ENCODE measurements at regions not wholly inside any gene's neighbourhood (a gene's known extent, or its start where the extent isn't known, plus 50 kb on each side); places are given as distances from the start of the nearest gene placed in this dataset.

GRCh38 chr6:41471064-41471895 lies 74.9 kb upstream of the FOXP4 start:
- no peak for DNase-seq (ENCODE audit: low spot score)
- no peaks in the 10 kb centered on the region for H3K9me3 Mint-ChIP-seq (ENCODE audit: low read depth)
- H3K4me1 Mint-ChIP-seq (ENCODE audit: low read depth): peaks cover 8% of the 10 kb centered on the region
- no peak overlapping the region for H3K4me3 Mint-ChIP-seq (ENCODE audit: unreplicated experiment)
- no peaks in the 10 kb centered on the region for H3K36me3 Mint-ChIP-seq (ENCODE audit: low read depth)
- TF ChIP-seq CTCF (IDR thresholded peaks at IDR 0.05): no peak
- H3K27ac Mint-ChIP-seq (ENCODE audit: unreplicated experiment): no peak overlapping the region
- peaks cover 13% of the 10 kb centered on the region for H3K27me3 Mint-ChIP-seq (ENCODE audit: low read depth)

DNA sequence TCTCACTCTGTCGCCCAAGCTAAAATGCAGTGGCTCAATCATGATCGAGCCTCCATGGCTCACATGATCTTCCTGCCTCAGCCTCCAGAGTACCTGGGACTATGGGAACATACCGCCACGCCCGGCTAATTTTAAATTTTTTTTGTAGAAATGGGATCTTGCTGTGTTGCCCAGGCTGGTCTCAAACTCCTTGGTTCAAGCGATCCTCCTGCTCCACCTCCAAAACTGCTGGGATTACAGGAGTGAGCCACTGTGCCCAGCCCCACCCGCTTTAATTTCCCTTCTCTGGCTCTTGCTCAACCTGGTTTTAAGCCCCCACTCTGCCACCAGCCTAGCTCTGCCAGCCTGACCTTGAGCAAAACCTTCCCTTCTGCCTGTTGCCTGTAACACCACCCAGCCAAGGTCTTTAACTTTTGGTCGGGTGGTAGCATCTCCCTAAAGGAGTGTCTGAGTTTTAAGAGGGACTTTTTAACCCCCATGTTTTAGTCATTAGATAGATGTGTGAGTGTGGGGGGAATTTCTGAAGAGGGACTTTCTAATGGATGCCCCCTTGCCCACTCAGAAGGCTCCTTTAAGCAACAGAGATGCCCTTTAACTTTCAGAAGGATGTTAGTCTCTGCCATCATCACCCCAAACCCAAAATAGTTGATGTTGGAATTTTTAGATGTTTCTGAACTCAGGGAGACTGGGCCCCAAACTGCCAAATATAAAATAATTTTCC lies 71.8 kb upstream of the FOXP4 start:
- no peak for DNase-seq (ENCODE audit: low spot score)
- H3K27me3 Mint-ChIP-seq (ENCODE audit: low read depth): peaks cover 13% of the 10 kb centered on the region
- no peak overlapping the region for H3K4me3 Mint-ChIP-seq (ENCODE audit: unreplicated experiment)
- TF ChIP-seq CTCF (IDR thresholded peaks at IDR 0.05): no peak
- peaks cover 8% of the 10 kb centered on the region for H3K4me1 Mint-ChIP-seq (ENCODE audit: low read depth)
- no peaks in the 10 kb centered on the region for H3K36me3 Mint-ChIP-seq (ENCODE audit: low read depth)
- no peak overlapping the region for H3K27ac Mint-ChIP-seq (ENCODE audit: unreplicated experiment)
- no peaks in the 10 kb centered on the region for H3K9me3 Mint-ChIP-seq (ENCODE audit: low read depth)

- H3K4me3 Mint-ChIP-seq (ENCODE audit: unreplicated experiment): no peak overlapping the region
- peaks cover 3% of the 10 kb centered on the region for H3K4me1 Mint-ChIP-seq (ENCODE audit: low read depth)
- no peaks in the 10 kb centered on the region for H3K9me3 Mint-ChIP-seq (ENCODE audit: low read depth)
- H3K27me3 Mint-ChIP-seq (ENCODE audit: low read depth): peaks cover 7% of the 10 kb centered on the region
- DNase-seq (ENCODE audit: low spot score): no peak
- TF ChIP-seq CTCF (IDR thresholded peaks at IDR 0.05): no peak
- H3K27ac Mint-ChIP-seq (ENCODE audit: unreplicated experiment): no peak overlapping the region
- no peaks in the 10 kb centered on the region for H3K36me3 Mint-ChIP-seq (ENCODE audit: low read depth)
Measured at GRCh38 chr6:41475164-41475563, 71.0 kb upstream of the FOXP4 start.

- DNase-seq (ENCODE audit: low spot score): no peak
- no peaks in the 10 kb centered on the region for H3K9me3 Mint-ChIP-seq (ENCODE audit: low read depth)
- H3K36me3 Mint-ChIP-seq (ENCODE audit: low read depth): no peaks in the 10 kb centered on the region
- H3K27me3 Mint-ChIP-seq (ENCODE audit: low read depth): peaks cover 7% of the 10 kb centered on the region
- no peak overlapping the region for H3K27ac Mint-ChIP-seq (ENCODE audit: unreplicated experiment)
- H3K4me1 Mint-ChIP-seq (ENCODE audit: low read depth): peaks cover 2% of the 10 kb centered on the region
- H3K4me3 Mint-ChIP-seq (ENCODE audit: unreplicated experiment): no peak overlapping the region
- TF ChIP-seq CTCF (IDR thresholded peaks at IDR 0.05): no peak
Measured at GRCh38 chr6:41475737-41476357, 70.3 kb upstream of the FOXP4 start.

GRCh38 chr6:41476401-41476800 lies 69.8 kb upstream of the FOXP4 start:
- H3K27me3 Mint-ChIP-seq (ENCODE audit: low read depth): peaks cover 6% of the 10 kb centered on the region
- H3K4me3 Mint-ChIP-seq (ENCODE audit: unreplicated experiment): no peak overlapping the region
- H3K4me1 Mint-ChIP-seq (ENCODE audit: low read depth): no peaks in the 10 kb centered on the region
- no peaks in the 10 kb centered on the region for H3K36me3 Mint-ChIP-seq (ENCODE audit: low read depth)
- H3K9me3 Mint-ChIP-seq (ENCODE audit: low read depth): no peaks in the 10 kb centered on the region
- no peak overlapping the region for H3K27ac Mint-ChIP-seq (ENCODE audit: unreplicated experiment)
- no peak for DNase-seq (ENCODE audit: low spot score)
- no peak for TF ChIP-seq CTCF (IDR thresholded peaks at IDR 0.05)

All from chondrocyte (in vitro differentiated cells).